Sigmoid colon (tissue), 4 donors: ENCODE measurements at regions not wholly inside any gene's neighbourhood (a gene's known extent, or its start where the extent isn't known, plus 50 kb on each side); places are given as distances from the start of the nearest gene placed in this dataset.

Source experiments
- CTCF ChIP-seq, 4 experiments: fragments of 450-650 bp in 3 of 4; fragments of 200-600 bp in 1 of 4; IDR thresholded peaks; one replicate each; pipeline ENCODE4 v1.5.1; 2016 to 2019; ENCODE audit warnings: antibody characterized with exemption in 4 of 4, mild to moderate bottlenecking in 3 of 4, moderate library complexity in 2 of 4
- EP300 ChIP-seq, 4 donors: sonication (generic); formaldehyde crosslinking; IDR thresholded peaks; one replicate each; pipeline ENCODE4 v1.6.1; 2017; ENCODE audit warnings: antibody characterized with exemption in 4 of 4
- POLR2A ChIP-seq, 2 donors: fragments of 450-650 bp; IDR thresholded peaks; one replicate each; pipeline ENCODE4 v1.6.1; 2016; ENCODE audit warnings: antibody characterized with exemption in 2 of 2, mild to moderate bottlenecking in 2 of 2, moderate library complexity in 2 of 2
- POLR2AphosphoS5 ChIP-seq, 4 donors: sonication (generic); formaldehyde crosslinking; IDR thresholded peaks; one replicate each; pipeline ENCODE4 v1.6.1; 2017; ENCODE audit warnings: antibody characterized with exemption in 4 of 4

GRCh38 chr10:78763651-78764395 is 304.9 kb upstream of the ZMIZ1 start:
- TF ChIP-seq CTCF (IDR thresholded peaks at IDR 0.05) (no peak), EP300 (IDR thresholded peaks at IDR 0.05) (no peak), POLR2AphosphoS5 (IDR thresholded peaks at IDR 0.05) (peak in 3 of 4 donors; percentile 6 to 55 (median 19)), POLR2A (IDR thresholded peaks at IDR 0.05) (no peak)
